ENCODE measurements at regions not wholly inside any gene's neighbourhood (a gene's known extent, or its start where the extent isn't known, plus 50 kb on each side); places are given as distances from the start of the nearest gene placed in this dataset.

DNA sequence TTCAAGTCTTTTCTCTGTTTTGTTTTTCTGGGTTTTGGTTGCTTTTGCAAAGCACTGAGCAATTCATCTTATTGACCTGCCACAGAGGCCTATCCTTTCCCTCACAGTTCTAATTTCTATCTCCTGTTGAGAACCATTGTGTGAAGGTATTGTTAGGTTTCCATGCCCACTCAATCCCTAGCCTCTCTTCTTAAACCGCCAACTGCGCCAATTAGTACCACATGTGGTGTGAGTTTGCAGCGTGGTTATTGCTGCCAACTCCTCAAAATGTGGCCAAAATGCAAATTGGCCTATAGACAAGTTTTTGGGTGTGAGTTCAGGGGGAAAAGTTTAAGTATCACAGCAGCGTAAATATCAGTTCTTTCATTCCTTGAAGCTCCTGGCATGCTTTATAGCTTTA, 232.6 kb downstream of the FLRT2 start:
- no peak overlapping the region for H2AFZ ChIP-seq (ENCODE audit: low read depth, low read length)
- H3K4me1 ChIP-seq (ENCODE audit: insufficient read depth, low read length): no peaks in the 10 kb centered on the region
- no peak overlapping the region for H3K9ac ChIP-seq (ENCODE audit: low read depth, low read length)
- H3K36me3 ChIP-seq (ENCODE audit: insufficient read depth, low read length): no peaks in the 10 kb centered on the region
- no peak for ATAC-seq (ENCODE audit: insufficient read depth, low read depth)
- H3K4me2 ChIP-seq (ENCODE audit: insufficient read depth, low read length): no peak overlapping the region
- no peaks in the 10 kb centered on the region for H3K9me3 ChIP-seq (ENCODE audit: insufficient read depth, low read length, severe bottlenecking)
- H3K4me3 ChIP-seq (ENCODE audit: low read depth in 1 of 2, low read length in 2 of 2): no peak overlapping the region
- TF ChIP-seq CTCF (IDR thresholded peaks at IDR 0.05; ENCODE audit: borderline replicate concordance, extremely low read depth, low read length, poor library complexity, severe bottlenecking) (no peak), EZH2 (IDR thresholded peaks at IDR 0.05; ENCODE audit: borderline replicate concordance, low read depth, low read length, severe bottlenecking) (no peak)
- H3K27ac ChIP-seq (ENCODE audit: low read length): no peak overlapping the region
- no peaks in the 10 kb centered on the region for H3K79me2 ChIP-seq (ENCODE audit: insufficient read depth, low read length)
- H3K27me3 ChIP-seq (ENCODE audit: insufficient read depth, low read length, poor library complexity): no peaks in the 10 kb centered on the region
- no peaks in the 10 kb centered on the region for H4K20me1 ChIP-seq (ENCODE audit: insufficient read depth, low read length)
- no peak for DNase-seq

DNA sequence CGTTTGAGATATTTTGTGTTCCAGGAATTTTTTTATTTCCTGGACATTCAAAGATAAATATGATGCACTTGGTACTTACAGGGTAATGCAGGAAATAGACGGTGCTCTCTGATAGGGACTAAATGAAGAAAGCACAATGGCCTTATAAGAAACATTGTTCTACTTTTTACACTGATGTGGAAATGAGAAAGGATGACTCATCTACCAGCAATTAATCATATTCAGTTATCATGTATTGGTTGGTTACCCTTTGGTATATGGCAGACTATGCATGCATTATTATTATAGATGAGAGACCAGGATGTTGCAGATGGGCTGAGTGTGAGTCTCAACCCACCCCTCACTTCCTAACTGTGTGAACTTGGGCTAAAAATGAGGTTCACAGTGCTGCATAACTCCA, 222.2 kb downstream of the FLRT2 start:
- Histone ChIP-seq H3K9ac (ENCODE audit: low read depth, low read length) (no peak overlapping the region), H3K36me3 (ENCODE audit: insufficient read depth, low read length) (no peaks in the 10 kb centered on the region), H2AFZ (ENCODE audit: low read depth, low read length) (no peak overlapping the region), H3K27ac (ENCODE audit: low read length) (no peak overlapping the region), H3K4me3 (ENCODE audit: low read depth in 1 of 2, low read length in 2 of 2) (no peak overlapping the region), H3K27me3 (ENCODE audit: insufficient read depth, low read length, poor library complexity) (no peaks in the 10 kb centered on the region), H3K4me1 (ENCODE audit: insufficient read depth, low read length) (no peaks in the 10 kb centered on the region), H4K20me1 (ENCODE audit: insufficient read depth, low read length) (no peaks in the 10 kb centered on the region), H3K79me2 (ENCODE audit: insufficient read depth, low read length) (no peaks in the 10 kb centered on the region), H3K4me2 (ENCODE audit: insufficient read depth, low read length) (no peak overlapping the region), H3K9me3 (ENCODE audit: insufficient read depth, low read length, severe bottlenecking) (no peaks in the 10 kb centered on the region)
- TF ChIP-seq CTCF (IDR thresholded peaks at IDR 0.05; ENCODE audit: borderline replicate concordance, extremely low read depth, low read length, poor library complexity, severe bottlenecking) (no peak), EZH2 (IDR thresholded peaks at IDR 0.05; ENCODE audit: borderline replicate concordance, low read depth, low read length, severe bottlenecking) (no peak)
- DNase-seq: no peak
- ATAC-seq (ENCODE audit: insufficient read depth, low read depth): no peak

DNA sequence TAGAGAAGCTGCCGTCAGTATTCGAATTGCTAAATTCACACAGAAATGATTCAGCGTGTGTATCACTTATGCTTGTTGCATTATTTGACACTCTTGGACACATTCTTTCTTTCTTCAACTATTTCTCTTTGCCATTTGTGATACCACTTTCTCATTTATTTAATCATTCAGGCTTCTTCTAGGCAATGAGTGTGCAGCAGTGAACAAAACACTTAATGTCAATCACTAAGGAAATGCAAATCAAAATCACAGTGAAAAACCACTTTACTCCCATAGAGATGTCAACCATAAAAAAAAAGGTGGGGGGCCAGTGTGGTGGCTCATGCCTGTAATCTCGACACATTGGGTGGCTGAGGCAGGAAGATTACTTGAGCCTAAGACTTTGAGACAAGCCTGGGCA, 214.6 kb downstream of the FLRT2 start:
- DNase-seq (no peak), ATAC-seq (ENCODE audit: insufficient read depth, low read depth) (no peak)
- Histone ChIP-seq H3K9ac (ENCODE audit: low read depth, low read length) (no peak overlapping the region), H3K79me2 (ENCODE audit: insufficient read depth, low read length) (no peaks in the 10 kb centered on the region), H3K36me3 (ENCODE audit: insufficient read depth, low read length) (no peaks in the 10 kb centered on the region), H3K4me2 (ENCODE audit: insufficient read depth, low read length) (no peak overlapping the region), H4K20me1 (ENCODE audit: insufficient read depth, low read length) (no peaks in the 10 kb centered on the region), H3K9me3 (ENCODE audit: insufficient read depth, low read length, severe bottlenecking) (no peaks in the 10 kb centered on the region), H3K4me3 (ENCODE audit: low read depth in 1 of 2, low read length in 2 of 2) (no peak overlapping the region), H2AFZ (ENCODE audit: low read depth, low read length) (no peak overlapping the region), H3K4me1 (ENCODE audit: insufficient read depth, low read length) (no peaks in the 10 kb centered on the region), H3K27me3 (ENCODE audit: insufficient read depth, low read length, poor library complexity) (no peaks in the 10 kb centered on the region), H3K27ac (ENCODE audit: low read length) (no peak overlapping the region)
- TF ChIP-seq CTCF (IDR thresholded peaks at IDR 0.05; ENCODE audit: borderline replicate concordance, extremely low read depth, low read length, poor library complexity, severe bottlenecking): no peak
- no peak for TF ChIP-seq EZH2 (IDR thresholded peaks at IDR 0.05; ENCODE audit: borderline replicate concordance, low read depth, low read length, severe bottlenecking)

DNA sequence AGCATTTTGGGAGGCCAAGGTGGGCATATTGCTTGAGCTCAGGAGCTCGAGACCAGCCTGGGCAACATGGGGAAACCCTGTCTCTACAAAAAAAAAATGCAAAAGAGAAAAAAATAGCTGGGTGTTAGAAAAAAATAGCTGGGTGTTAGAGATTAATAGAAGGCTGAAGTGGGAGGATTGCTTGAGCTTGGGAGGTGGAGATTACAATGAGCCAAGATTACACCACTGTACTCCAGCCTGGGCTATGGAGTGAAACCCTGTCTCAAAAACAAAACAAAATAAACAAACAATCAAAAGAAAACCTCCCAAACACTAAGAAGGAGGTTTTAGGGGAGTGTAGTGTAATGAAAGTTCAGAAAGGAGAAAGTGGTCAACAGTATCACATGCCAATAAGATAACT, 202.1 kb downstream of the FLRT2 start:
- H3K9ac ChIP-seq (ENCODE audit: low read depth, low read length): no peak overlapping the region
- no peaks in the 10 kb centered on the region for H4K20me1 ChIP-seq (ENCODE audit: insufficient read depth, low read length)
- no peaks in the 10 kb centered on the region for H3K27me3 ChIP-seq (ENCODE audit: insufficient read depth, low read length, poor library complexity)
- TF ChIP-seq CTCF (IDR thresholded peaks at IDR 0.05; ENCODE audit: borderline replicate concordance, extremely low read depth, low read length, poor library complexity, severe bottlenecking) (no peak), EZH2 (IDR thresholded peaks at IDR 0.05; ENCODE audit: borderline replicate concordance, low read depth, low read length, severe bottlenecking) (no peak)
- H3K4me2 ChIP-seq (ENCODE audit: insufficient read depth, low read length): no peak overlapping the region
- no peak overlapping the region for H2AFZ ChIP-seq (ENCODE audit: low read depth, low read length)
- no peak for DNase-seq
- no peaks in the 10 kb centered on the region for H3K9me3 ChIP-seq (ENCODE audit: insufficient read depth, low read length, severe bottlenecking)
- no peaks in the 10 kb centered on the region for H3K4me1 ChIP-seq (ENCODE audit: insufficient read depth, low read length)
- no peaks in the 10 kb centered on the region for H3K79me2 ChIP-seq (ENCODE audit: insufficient read depth, low read length)
- H3K4me3 ChIP-seq (ENCODE audit: low read depth in 1 of 2, low read length in 2 of 2): no peak overlapping the region
- no peaks in the 10 kb centered on the region for H3K36me3 ChIP-seq (ENCODE audit: insufficient read depth, low read length)
- H3K27ac ChIP-seq (ENCODE audit: low read length): no peak overlapping the region
- no peak for ATAC-seq (ENCODE audit: insufficient read depth, low read depth)
